K562 (cell line): ENCODE measurements at regions not wholly inside any gene's neighbourhood (a gene's known extent, or its start where the extent isn't known, plus 50 kb on each side); places are given as distances from the start of the nearest gene placed in this dataset.

ENCODE experiments used
- EZH2 ChIP-seq: IDR thresholded peaks from 2 replicates; pipeline ENCODE4 v1.6.1; 2012; ENCODE audit warnings: low read depth, mild to moderate bottlenecking, inconsistent platforms, low read length, borderline replicate concordance
- MXI1 ChIP-seq: IDR thresholded peaks from 2 replicates; pipeline ENCODE4 v1.6.1; 2011; ENCODE audit warnings: low read depth, mild to moderate bottlenecking, improper control_type of control experiment, low read length
- NR2C2 ChIP-seq, 2 experiments: fragments of 200-800 bp in 1 of 2; sonication (Bioruptor generic) in 1 of 2; sonication (generic) in 1 of 2; formaldehyde crosslinking in 1 of 2; IDR thresholded peaks; 2 replicates each; pipeline versions ENCODE4 v1.6.1 to v1.8.0; 2016 to 2022; ENCODE audit warnings: mild to moderate bottlenecking in 1 of 2, missing compliant biosample characterization in 1 of 2, missing genetic modification characterization in 1 of 2, missing genetic modification reagents in 1 of 2
- RBBP5 ChIP-seq: fragments of 200-600 bp; sonication (generic); IDR thresholded peaks from 2 replicates; pipeline ENCODE4 v1.6.1; 2012; ENCODE audit warnings: borderline replicate concordance, mild to moderate bottlenecking, low read length, control low read depth, inconsistent platforms; ENCODE audit not compliant: insufficient read depth, poor library complexity, severe bottlenecking
- ZBED1 ChIP-seq: IDR thresholded peaks from 2 replicates; pipeline ENCODE4 v1.6.1; 2014
- TF ChIP-seq, protein P1 (sequence below), 3 experiments: IDR thresholded peaks in 2 of 3; conservative IDR thresholded peaks in 1 of 3; 2 replicates each; pipeline ENCODE4 v1.5.1; 2011 to 2012; ENCODE audit warnings: low read length in 3 of 3, mild to moderate bottlenecking in 3 of 3, control low read depth in 2 of 3, improper control_type of control experiment in 1 of 3, inconsistent platforms in 1 of 3, low read depth in 1 of 3, mixed read lengths in 1 of 3, moderate library complexity in 1 of 3; ENCODE audit not compliant: insufficient read depth in 2 of 3

- no peak for TF ChIP-seq ZBED1
- TF ChIP-seq, protein P1, sequence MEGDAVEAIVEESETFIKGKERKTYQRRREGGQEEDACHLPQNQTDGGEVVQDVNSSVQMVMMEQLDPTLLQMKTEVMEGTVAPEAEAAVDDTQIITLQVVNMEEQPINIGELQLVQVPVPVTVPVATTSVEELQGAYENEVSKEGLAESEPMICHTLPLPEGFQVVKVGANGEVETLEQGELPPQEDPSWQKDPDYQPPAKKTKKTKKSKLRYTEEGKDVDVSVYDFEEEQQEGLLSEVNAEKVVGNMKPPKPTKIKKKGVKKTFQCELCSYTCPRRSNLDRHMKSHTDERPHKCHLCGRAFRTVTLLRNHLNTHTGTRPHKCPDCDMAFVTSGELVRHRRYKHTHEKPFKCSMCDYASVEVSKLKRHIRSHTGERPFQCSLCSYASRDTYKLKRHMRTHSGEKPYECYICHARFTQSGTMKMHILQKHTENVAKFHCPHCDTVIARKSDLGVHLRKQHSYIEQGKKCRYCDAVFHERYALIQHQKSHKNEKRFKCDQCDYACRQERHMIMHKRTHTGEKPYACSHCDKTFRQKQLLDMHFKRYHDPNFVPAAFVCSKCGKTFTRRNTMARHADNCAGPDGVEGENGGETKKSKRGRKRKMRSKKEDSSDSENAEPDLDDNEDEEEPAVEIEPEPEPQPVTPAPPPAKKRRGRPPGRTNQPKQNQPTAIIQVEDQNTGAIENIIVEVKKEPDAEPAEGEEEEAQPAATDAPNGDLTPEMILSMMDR (IDR thresholded peaks at IDR 0.05 in 2 of 3, conservative IDR thresholded peaks at IDR 0.05 in 1 of 3; ENCODE audit: insufficient read depth in 2 of 3, low read depth in 1 of 3, low read length in 3 of 3) = no peak
- no peak for TF ChIP-seq RBBP5
- no peak for TF ChIP-seq MXI1
- no peak for TF ChIP-seq NR2C2 (CRISPR knock-in tag; IDR thresholded peaks at IDR 0.05)
- TF ChIP-seq NR2C2 (tag; IDR thresholded peaks at IDR 0.05) = no peak
- no peak for TF ChIP-seq EZH2
Observed at GRCh38 chr4:167785523-167785922, 306.8 kb upstream of the ANXA10 start.
